Cerebellar nuclear complex (tissue), 1 donor: ENCODE measurements at regions not wholly inside any gene's neighbourhood (a gene's known extent, or its start where the extent isn't known, plus 50 kb on each side); places are given as distances from the start of the nearest gene placed in this dataset.

Source experiments
- DNase-seq, 2 experiments: peaks; one replicate each; lab custom pipeline; 2025; lab: John Stamatoyannopoulos, UW

DNA sequence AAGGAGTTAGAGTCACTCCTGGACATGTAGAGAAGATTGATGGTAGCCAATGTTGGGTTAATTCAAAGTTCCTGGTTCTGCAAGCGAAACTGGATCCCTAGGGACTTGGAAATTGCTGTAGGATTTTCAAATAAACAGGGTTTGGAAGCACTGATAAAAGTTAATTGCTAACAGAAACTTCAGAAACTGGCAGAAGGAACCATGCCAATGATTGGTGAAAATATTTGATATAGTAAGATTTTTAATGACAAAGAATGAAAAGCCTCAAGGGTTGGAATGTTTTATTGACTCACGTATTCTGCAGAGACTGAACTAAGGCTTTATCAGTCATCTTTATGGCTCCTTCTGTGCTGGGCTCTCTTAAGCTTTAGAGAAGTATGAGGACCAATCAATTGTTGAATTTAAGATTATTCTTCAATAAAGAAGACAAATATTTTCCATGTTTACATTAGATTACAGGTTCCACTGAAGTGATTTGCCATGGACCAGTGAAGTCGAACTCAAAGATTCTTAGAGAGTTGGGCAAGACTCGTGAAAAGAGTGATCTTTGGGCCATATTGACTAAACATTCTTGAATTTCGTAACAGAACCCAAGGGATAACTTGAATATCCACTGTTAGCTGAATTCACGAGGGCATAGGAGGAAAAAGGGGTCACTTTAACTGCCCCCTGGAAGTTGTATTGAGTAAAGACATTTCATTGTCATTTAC lies 371.4 kb downstream of the HDGFL1 start:
- DNase-seq, result no peak

DNA sequence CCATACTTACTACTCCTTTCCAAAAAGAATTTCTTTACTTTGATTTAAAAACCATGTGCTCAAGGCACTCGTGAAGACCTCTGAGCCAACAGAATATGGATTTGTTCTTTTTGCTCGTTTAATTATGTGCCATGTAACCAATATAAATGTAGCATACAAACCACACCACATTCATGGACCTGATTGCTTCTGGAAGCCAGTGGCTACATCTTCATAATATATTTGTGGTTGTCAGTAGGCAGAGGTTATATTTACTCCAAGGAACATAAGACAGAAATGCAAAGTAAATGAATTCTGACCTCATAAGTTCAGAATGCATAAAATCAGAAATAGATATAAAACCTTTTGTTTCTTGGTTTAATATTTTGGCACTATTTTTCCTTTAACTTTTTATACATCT lies 373.0 kb downstream of the HDGFL1 start:
- DNase-seq, result no peak

DNA sequence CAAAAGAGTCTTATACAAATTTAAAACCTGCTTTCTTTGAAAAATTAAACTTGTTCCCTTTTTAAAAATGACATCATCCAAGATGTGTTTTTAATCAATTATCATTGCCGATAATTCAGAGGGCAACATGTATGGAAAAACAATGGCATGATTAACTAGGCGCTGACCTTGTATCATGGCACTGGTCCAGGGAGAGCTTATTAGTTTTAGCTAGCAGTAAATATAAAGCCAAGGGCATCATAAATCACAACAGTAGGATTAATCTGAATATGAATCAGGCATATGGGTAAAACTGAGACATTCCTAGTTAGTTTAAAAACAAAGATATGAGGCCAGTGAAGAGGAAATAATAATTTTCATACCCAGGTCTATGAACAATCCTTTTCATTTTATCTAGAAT lies 374.0 kb downstream of the HDGFL1 start:
- no peak for DNase-seq

DNA sequence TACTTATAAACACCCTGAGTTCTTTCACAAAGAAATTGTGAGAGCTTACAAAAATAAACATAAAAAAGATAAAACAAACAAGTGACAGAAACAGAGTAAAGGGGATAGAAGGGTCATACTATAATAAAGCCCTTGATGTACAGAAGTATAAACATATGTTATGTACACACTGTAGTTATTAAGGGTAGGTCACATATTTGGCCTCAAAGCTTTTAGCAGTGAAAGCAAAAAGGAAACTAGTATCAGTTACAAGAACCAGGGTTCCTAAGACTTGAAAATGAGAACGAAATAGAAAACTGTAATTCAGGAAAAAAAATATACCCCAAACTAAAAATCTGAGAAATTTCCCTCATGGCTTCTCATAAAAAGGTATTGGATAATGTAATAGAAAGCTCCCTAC lies 380.6 kb downstream of the HDGFL1 start:
- DNase-seq, result no peak

DNA sequence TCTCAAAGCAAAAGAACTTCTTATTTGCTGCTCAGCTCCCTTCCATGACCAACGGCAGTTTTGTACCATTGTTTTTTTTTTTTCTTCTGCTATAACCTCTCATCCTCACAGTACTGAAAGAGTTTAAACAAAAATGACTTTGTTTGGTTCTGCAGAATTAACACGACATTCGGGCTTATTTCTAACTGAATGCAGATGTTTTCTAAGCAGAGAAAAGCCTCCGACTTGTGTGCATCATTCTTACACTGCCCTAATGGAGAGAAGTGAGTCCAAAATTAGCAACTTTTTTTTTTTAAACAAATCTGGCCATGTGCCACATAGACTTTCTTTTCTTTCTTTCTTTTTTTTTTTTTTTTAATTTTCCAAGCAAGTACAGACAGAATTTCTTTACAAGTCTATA lies 382.7 kb downstream of the HDGFL1 start:
- DNase-seq, result no peak

DNA sequence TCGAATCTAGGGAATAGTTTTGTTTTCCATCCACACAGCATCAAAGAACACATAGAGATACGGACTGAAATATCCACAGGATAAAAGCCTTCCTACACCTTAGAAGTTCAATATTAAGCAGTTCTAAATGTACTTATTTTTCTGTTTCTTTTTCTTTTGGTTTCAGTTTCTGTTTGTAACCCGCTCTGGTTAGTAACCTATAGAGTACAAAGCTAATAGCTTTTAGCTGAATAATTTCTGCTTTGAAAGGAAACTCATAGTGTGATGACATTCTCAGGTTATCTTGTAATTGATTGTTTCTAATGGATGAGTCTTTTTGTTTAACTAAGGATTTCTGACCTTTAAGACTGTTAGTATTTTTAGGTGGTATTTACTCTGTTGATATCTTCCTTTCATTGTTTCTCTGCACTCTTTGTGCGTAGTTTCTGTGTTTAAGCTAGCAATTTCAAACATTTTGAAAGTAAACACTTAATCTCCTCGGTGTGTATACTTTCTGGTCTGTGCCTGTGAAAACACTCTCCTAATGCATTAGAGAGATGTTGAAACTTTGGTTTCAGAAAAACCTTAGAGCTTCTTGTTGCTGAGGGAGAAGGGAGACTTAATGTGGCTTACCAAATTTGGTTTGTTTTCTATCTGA lies 385.5 kb downstream of the HDGFL1 start:
- DNase-seq, result no peak

DNA sequence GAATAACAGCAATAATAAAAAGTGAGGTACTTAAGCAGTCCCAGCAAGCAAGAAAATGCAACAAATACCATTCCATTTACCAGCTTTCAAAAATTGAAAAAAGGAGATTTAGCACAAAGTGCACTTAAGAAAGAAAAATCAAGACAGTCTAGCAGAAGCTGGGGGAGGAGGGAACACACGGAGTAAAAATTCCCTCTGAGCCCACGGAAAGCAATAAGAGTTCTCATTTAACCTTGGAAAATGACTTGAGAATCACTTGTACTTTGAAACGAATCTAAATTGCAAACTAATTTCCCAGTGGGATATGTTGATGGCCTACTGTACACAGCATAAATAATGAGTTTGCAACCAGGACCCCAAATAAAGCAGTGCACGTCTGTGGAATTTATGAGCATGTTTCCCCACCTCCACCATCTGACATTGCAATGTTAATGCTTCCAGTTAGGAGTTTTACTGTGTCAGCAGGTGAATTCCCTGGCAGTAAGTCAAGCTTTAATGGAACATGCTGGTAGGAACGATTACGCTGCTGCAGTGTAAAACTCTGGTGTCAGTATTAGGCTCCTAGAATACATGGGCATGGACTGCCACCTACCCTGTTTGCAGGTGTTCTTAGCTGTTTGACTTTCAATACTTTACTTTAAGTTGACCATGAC lies 386.8 kb downstream of the HDGFL1 start:
- DNase-seq, result no peak

DNA sequence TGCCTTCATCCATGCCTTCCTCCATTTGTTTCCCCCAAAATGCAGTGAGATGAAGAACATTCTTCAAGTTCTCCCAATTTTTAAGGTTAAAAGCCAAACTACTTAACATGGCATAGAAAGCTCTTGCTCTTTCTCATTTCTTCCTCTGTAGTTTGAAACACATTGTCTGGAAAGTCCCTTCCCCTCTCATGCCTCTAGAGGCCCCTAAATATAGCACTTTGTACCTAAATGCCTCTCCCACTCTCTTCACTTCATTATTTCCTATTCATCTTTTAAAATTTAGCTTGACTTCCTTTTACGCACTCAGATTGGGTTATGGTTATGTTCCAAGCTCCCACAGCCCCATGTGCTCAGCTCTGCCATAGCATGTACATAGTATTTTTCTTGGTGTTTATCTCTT lies 389.3 kb downstream of the HDGFL1 start:
- DNase-seq, result no peak

DNA sequence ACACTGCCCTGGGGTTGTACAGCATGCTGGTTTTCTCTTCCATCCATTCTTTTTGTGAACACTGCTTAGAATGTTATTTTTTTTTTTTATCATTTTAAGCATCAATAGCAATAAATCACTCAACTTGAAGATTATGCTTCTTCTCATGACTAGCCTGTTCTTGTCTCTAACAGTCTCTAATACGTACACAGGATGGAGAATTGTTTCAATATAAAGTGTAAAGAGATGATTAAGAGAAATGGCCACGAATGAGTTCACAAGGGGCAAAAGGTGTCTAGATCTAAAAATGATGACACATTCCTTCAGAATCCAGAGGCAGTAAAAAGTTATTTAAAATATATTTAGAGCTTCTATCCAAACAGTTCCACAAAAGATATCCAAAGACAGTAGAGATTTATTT lies 390.2 kb downstream of the HDGFL1 start:
- DNase-seq, result no peak

DNA sequence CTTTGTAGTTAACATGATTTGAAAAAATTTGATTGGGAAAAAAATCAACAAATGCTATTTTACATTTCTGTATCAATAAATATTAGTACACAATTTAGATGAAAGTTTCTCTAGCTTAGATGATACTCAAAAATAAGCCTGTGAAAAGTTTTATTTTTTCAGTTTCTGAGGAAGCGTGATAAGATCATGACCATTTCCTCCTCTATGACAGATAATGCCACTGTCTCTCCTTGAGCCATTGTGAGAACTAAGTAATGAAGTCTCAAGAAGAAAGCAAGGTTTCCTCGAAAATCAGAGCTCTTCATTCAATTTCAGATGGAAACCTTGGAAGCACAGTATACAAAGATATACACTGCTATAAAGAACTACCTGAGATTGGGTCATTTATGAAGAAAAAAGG lies 395.0 kb downstream of the HDGFL1 start:
- DNase-seq, result no peak

DNA sequence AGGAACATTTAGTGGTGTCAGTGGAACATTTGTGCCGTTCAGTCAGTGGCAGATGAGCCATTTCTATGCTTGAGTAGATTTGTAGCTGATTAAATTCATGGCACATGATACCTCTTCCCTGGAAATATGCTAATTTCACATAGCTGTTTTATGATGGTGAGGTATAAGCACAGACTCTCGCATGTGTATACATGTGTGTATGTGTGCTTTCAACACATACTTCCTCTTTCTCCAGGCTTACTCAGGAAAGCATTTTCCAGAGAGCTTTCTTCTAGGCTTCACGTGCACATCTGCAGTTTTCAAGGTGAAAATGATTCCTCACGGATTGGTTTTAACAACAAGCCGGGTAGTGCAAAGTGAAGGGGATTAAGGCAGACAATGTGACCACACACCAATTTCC lies 396.5 kb downstream of the HDGFL1 start:
- no peak for DNase-seq

DNA sequence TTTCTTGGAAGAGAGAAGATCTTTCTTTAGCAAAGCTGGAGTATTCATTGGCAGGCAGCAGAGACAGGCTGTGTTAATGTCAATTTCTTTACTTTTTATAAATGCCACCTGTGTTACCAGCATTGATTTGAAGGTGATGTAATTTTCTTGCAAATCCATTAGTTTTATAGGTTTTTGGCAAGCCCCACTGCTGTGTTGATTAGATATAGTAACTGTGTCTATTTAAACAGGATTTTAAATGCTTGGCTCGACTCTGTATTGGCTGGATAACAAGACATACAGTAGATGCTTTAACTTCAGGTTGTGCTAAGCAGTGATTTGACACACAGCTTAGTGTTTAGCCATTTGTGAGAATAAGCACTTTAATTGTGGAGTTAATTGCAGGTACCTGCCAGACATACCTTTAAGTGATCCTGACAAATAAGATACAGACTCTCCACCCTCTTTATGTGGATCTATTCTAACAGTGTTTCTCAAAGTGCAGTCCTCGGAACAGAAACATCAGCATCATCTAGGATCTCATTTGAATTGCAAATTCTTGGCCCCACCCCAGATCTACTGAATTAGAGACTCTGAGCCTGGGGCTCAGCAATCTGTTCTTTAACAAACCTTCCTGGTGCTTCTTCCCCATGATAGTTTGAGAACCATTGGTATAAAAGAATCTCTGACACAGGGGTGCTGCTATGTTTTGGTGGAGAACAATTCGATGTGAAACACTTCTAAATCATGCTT lies 397.5 kb downstream of the HDGFL1 start:
- DNase-seq, result no peak

DNA sequence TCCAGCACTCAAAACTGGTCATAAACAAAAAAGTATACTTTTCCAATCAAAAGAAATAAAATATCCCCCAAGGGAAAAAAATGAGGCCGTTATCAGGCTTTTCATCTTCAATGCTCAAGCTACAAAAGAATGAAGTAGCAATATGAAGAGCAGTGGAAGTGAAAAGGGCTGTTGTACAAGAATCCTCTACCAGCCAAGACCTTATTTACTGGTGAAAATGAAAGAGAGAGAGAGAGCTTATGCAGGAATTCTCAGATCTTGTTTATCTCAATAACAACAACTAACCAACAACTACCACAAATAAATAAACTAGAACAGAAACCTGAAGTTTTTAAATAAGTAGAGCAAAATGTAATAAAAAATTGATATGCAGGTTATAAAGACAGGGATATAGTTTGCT lies 400.6 kb downstream of the HDGFL1 start:
- no peak for DNase-seq

DNA sequence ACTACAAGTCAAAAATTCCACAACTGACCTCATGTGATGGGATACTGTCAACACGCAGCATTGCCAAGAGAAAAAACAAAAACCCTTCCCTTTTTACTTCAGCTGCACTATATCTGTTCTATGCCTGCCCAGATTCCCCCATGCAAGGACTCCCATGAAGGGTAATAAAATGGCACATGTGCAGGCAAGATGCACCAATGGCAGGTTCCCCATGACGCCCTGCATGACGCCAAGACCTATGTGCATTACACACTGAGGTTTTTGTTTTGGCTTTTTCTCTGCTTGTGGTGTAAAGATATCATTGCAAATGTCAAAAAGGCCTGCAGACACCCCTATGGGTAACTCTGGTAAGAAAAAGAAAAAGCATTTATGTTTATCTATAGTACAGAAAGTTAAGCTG lies 403.4 kb downstream of the HDGFL1 start:
- DNase-seq, result no peak

DNA sequence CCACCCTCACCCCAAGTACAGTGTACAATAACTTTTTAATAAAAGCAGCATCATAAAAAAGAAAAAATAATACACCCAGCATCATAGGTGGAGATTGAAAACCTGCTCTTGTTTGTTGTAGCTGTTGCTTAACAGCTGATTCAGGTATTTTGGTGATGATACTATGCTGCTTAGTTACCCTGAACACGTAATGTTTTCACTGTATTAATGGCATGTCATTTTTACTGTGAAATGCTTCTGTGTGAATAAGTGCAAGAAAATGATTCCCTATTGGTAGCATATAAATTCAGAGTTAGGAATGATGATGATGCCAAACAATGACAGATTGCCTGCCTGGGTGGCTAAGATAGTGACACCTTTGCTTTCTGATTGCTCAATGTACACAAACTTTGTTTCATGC lies 405.7 kb downstream of the HDGFL1 start:
- DNase-seq, result no peak

DNA sequence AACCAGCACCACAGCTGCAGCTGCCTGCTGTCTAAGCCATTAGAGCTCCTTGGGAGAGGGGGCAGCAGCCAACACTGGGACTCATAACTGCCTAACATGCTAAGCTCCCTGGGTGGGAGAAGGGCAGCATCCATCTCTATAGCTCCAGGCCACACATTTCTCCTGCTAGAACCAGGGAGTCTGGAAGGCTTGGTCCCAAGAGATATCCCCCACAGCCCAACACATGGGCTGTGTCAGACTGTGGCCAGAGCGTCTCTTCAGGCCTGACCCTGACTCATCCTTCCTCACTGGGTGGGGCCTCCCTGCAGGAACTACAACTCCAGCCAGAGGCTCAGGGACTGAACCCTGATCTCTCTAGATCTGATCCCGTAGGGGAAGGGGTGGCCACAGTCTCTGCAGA lies 411.1 kb downstream of the HDGFL1 start:
- DNase-seq, result no peak

DNA sequence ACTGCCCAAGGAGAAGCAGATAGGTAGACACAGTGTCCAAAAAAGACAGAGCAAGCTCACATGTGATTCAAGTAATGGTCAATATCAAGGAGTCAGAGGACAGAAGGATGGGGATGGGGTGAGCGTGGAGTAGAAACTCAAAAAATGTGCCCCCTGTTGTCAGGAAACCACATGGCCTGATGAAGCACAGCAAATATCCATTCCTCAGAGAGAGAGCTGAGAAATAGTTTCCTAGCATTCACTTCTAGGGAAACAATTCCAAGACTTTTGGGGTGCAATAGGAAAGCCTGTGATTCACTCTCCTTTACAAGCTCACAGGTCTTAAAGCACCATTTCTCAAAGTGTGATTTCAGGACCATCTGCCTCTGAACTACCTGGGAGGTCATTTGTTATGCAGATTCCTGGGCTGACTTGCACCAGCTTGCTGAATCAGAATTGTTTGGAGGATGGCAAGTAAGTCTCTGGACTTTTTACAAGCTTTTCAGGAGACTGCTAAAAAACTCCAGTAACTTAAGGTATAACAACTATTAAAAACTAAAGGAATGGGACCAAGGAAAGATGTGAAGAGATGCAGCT lies 432.8 kb downstream of the HDGFL1 start:
- DNase-seq, result no peak

DNA sequence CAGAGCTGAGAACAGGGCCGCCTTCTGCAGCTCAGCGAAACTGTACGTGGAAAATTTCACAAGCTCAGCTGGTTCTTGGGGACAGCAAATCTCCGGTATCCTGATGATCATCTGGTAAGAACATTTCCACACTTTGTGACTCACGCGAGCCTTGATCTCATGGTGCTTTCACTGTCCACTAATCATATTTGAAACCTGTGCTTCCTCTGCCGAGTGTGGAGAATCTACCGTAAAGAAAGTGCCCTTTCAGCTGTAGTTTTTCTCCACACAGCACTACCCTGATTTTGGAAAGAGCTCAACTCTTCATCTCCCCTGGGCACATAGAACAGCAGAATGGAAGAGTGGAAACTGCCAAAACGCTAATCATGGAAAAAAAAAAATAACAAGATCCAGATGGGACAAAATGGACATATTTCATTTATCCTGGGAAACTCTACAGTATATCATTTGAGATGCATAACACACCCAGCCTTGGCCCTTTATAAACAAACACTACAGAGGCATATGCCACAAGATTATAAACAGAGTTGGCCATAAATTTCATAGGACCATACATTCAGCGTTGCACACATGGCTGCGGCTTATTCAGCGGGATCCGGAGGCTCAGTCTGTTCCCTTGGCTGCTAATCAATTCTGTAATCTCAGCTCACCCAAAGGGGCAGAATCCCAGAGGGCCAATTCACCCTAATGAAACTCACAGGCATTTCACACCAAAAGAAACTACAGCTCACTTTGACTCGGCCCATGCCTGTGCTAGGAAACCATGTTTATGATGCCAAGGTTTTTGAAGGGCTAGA lies 434.5 kb downstream of the HDGFL1 start:
- peak in 1 of 2 experiments; percentile 54 for DNase-seq

DNA sequence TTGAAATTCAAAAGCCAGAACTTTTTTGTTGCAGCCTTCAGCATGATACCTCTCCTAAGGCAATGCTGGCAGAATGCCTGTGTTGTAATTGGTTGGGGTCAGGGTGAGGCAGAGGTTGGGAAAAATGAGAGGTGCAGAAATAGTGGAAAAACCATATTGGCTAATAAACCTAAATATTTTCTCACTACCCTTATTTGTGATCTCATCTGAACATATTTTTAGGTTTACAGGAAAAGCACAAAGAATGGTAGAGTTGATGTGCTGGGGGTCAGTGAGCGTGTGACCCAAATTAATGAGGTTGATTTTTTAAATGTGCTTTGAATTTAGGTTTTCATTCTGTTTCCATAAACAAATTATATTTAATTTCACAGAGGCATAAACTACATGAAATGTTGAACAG lies 437.3 kb downstream of the HDGFL1 start:
- DNase-seq, result no peak

DNA sequence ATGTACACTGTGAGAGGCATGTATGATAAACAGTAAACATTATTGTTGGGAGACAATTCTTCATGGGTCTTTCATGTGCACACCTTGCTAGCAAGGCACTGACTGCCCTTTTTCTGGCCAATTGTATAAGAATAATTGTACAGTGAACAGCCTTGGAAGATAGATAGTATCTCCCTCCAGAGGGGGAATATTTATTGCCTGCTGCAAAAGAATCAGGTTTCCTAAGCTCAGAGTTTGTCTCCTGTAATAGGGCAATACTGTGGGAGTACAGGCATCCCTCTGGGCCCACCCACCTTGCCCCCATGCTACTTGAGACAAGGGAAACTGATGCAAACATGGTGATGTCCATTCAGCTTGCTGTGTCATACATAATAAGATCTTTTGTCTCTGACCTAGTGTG lies 442.2 kb downstream of the HDGFL1 start:
- no peak for DNase-seq

DNA sequence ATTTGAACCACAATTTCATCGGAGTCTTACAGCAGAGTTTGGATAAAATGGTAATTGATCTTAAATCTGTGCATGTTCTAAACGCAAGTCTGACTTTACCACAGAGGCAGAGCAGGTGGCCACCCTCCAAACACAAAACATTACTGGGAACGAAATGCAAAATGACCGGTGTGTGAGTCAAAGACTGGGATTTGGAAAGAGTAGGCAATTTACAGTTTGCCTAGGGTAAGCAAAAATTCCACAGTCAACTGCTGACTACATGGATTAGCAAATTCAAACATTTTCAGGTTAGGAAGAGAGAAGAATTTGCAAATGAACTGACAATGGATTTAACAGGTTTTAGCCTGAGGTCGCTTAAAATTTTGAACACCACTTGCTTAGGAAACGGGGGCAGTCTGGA lies 444.4 kb downstream of the HDGFL1 start:
- no peak for DNase-seq

DNA sequence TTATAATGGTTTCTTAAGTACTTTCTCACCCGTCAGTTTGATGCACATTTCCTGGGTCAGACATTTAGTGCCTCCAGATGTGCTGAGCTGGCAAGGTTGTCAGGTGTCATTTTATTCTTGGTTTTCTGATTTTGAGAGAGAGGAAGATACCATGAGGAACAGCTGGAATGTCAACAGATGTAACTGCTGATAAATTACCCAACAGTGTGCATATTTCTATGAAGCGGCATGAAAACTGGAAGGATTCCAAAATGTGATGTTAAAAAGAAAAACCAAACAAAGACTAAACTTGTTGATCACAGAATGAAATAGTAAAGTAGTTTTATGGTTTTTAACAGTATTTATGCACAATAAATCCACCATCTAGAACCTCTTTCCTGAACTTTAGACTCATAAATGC lies 447.3 kb downstream of the HDGFL1 start:
- DNase-seq, result no peak
